ENCODE measurements at regions not wholly inside any gene's neighbourhood (a gene's known extent, or its start where the extent isn't known, plus 50 kb on each side); places are given as distances from the start of the nearest gene placed in this dataset.
A peak's percentile ranks its signal among the peaks of the same experiment; 100 is the strongest.

GRCh38 chr13:87078947-87079795, 592.0 kb upstream of the SLITRK5 start:
- no peaks in the 10 kb centered on the region for H3K27me3 ChIP-seq (ENCODE audit: insufficient read depth in 3 of 3, low read length in 2 of 3)
- H3K4me3 ChIP-seq = no peak overlapping the region
- DNase-seq (peak in 1 of 2 donors; percentile 34), ATAC-seq (no peak)
- no peaks in the 10 kb centered on the region for H3K4me1 ChIP-seq
- 92 to 95% (median 93%) methylated on average over 34 of the region's 34 CpGs for WGBS, 3 donors
- no peaks in the 10 kb centered on the region for H3K9me3 ChIP-seq
- intact Hi-C loops (cut with DNase I) = no loop called here
- no peak overlapping the region for H3K27ac ChIP-seq
- H3K36me3 ChIP-seq (ENCODE audit: insufficient read depth in 1 of 2, low read depth in 1 of 2) = no peaks in the 10 kb centered on the region
- TF ChIP-seq CTCF (IDR thresholded peaks at IDR 0.05) = no peak

- no peak for ATAC-seq
- DNase-seq = no peak
- intact Hi-C loops (cut with DNase I) = no loop called here
- no peaks in the 10 kb centered on the region for H3K4me1 ChIP-seq
- H3K36me3 ChIP-seq (ENCODE audit: insufficient read depth in 1 of 2, low read depth in 1 of 2) = no peaks in the 10 kb centered on the region
- H3K27me3 ChIP-seq (ENCODE audit: insufficient read depth in 3 of 3, low read length in 2 of 3) = no peaks in the 10 kb centered on the region
- WGBS, 3 donors = 92 to 95% (median 92%) methylated on average over 27 of the region's 27 CpGs
- no peaks in the 10 kb centered on the region for H3K9me3 ChIP-seq
- no peak overlapping the region for H3K4me3 ChIP-seq
- no peak overlapping the region for H3K27ac ChIP-seq
- no peak for TF ChIP-seq CTCF (IDR thresholded peaks at IDR 0.05)
These were observed 590.9 kb upstream of the SLITRK5 start for GRCh38 chr13:87080100-87080779.

- TF ChIP-seq CTCF (IDR thresholded peaks at IDR 0.05) = no peak
- H3K27me3 ChIP-seq (ENCODE audit: insufficient read depth in 3 of 3, low read length in 2 of 3) = no peaks in the 10 kb centered on the region
- no peaks in the 10 kb centered on the region for H3K4me1 ChIP-seq
- no peak overlapping the region for H3K4me3 ChIP-seq
- WGBS, 3 donors = 89 to 92% (median 90%) methylated on average over 5 of the region's 5 CpGs
- no peak for DNase-seq
- intact Hi-C loops (cut with DNase I) = no loop called here
- H3K9me3 ChIP-seq = no peaks in the 10 kb centered on the region
- no peak for ATAC-seq
- no peak overlapping the region for H3K27ac ChIP-seq
- H3K36me3 ChIP-seq (ENCODE audit: insufficient read depth in 1 of 2, low read depth in 1 of 2) = no peaks in the 10 kb centered on the region
These were observed 587.0 kb upstream of the SLITRK5 start for GRCh38 chr13:87084192-87084591.

GRCh38 chr13:87087741-87088140, 583.4 kb upstream of the SLITRK5 start:
- Histone ChIP-seq H3K4me1 (no peaks in the 10 kb centered on the region), H3K27ac (no peak overlapping the region), H3K27me3 (ENCODE audit: insufficient read depth in 3 of 3, low read length in 2 of 3) (no peaks in the 10 kb centered on the region), H3K4me3 (no peak overlapping the region), H3K36me3 (ENCODE audit: insufficient read depth in 1 of 2, low read depth in 1 of 2) (no peaks in the 10 kb centered on the region), H3K9me3 (no peaks in the 10 kb centered on the region)
- 89 to 92% (median 90%) methylated on average over 2 of the region's 2 CpGs for WGBS, 3 donors
- no peak for TF ChIP-seq CTCF (IDR thresholded peaks at IDR 0.05)
- intact Hi-C loops (cut with DNase I) = no loop called here
- no peak for DNase-seq
- ATAC-seq = no peak
